Osteocyte (in vitro differentiated cells): ENCODE measurements at regions not wholly inside any gene's neighbourhood (a gene's known extent, or its start where the extent isn't known, plus 50 kb on each side); places are given as distances from the start of the nearest gene placed in this dataset.
"Not testable (repeated sequence)": the region's sequence is repeated elsewhere in the genome, so short reads cannot be mapped to it uniquely, and the experiment has no call there.

Source experiments
- DNase-seq: peaks from one replicate; pipeline ENCODE4 v3.0.0; 2021; ENCODE audit warnings: mixed read lengths; ENCODE audit not compliant: unreplicated experiment; ENCODE audit errors: extremely low spot score
- H3K27ac Mint-ChIP-seq: one replicate; pipeline ENCODE4 v1.8.0; 2021; ENCODE audit warnings: mild to moderate bottlenecking, mixed read lengths; ENCODE audit not compliant: unreplicated experiment
- H3K27me3 Mint-ChIP-seq: one replicate; pipeline ENCODE4 v1.8.0; 2021; ENCODE audit warnings: mixed read lengths; ENCODE audit not compliant: unreplicated experiment
- H3K36me3 Mint-ChIP-seq: one replicate; pipeline ENCODE4 v1.8.0; 2021; ENCODE audit warnings: mixed read lengths; ENCODE audit not compliant: unreplicated experiment
- H3K4me1 Mint-ChIP-seq: one replicate; pipeline ENCODE4 v1.8.0; 2021; ENCODE audit warnings: mixed read lengths; ENCODE audit not compliant: unreplicated experiment
- H3K4me3 Mint-ChIP-seq: one replicate; pipeline ENCODE4 v1.8.0; 2021; ENCODE audit warnings: mild to moderate bottlenecking, moderate library complexity, mixed read lengths; ENCODE audit not compliant: unreplicated experiment
- H3K9me3 Mint-ChIP-seq: one replicate; pipeline ENCODE4 v1.8.0; 2021; ENCODE audit warnings: mixed read lengths; ENCODE audit not compliant: unreplicated experiment
- TF ChIP-seq, protein P1 (sequence below): fragments of 200-600 bp; sonication (generic); IDR thresholded peaks from 2 replicates; pipeline ENCODE4 v1.5.0; 2021; ENCODE audit warnings: antibody characterized with exemption, mild to moderate bottlenecking, moderate library complexity

DNA sequence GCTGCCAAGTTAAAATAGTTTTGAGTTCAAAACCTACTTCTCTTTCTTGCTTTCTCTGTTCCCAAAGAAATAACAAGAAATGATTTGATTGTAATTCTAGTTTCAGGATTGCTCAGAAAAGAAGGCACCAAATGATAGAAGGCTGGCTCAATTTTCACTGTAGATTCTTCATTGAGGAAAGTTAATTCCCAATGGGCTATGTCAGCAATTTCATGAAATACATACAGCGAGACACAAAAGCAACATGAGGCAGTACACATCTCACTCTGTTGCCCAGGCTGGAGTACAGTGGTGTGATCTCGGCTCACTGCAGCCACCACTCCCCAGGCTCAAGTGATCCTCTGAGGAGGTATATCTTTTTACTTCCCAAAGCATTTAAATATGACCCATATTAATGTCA lies 1659.9 kb upstream of the C9orf72 start:
- H3K9me3 Mint-ChIP-seq = no peaks in the 10 kb centered on the region
- TF ChIP-seq, protein P1, sequence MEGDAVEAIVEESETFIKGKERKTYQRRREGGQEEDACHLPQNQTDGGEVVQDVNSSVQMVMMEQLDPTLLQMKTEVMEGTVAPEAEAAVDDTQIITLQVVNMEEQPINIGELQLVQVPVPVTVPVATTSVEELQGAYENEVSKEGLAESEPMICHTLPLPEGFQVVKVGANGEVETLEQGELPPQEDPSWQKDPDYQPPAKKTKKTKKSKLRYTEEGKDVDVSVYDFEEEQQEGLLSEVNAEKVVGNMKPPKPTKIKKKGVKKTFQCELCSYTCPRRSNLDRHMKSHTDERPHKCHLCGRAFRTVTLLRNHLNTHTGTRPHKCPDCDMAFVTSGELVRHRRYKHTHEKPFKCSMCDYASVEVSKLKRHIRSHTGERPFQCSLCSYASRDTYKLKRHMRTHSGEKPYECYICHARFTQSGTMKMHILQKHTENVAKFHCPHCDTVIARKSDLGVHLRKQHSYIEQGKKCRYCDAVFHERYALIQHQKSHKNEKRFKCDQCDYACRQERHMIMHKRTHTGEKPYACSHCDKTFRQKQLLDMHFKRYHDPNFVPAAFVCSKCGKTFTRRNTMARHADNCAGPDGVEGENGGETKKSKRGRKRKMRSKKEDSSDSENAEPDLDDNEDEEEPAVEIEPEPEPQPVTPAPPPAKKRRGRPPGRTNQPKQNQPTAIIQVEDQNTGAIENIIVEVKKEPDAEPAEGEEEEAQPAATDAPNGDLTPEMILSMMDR = no peak
- H3K4me3 Mint-ChIP-seq = no peak overlapping the region
- no peak for DNase-seq
- no peaks in the 10 kb centered on the region for H3K4me1 Mint-ChIP-seq
- H3K27ac Mint-ChIP-seq = no peak overlapping the region
- H3K27me3 Mint-ChIP-seq = no peaks in the 10 kb centered on the region
- H3K36me3 Mint-ChIP-seq = no peaks in the 10 kb centered on the region

DNA sequence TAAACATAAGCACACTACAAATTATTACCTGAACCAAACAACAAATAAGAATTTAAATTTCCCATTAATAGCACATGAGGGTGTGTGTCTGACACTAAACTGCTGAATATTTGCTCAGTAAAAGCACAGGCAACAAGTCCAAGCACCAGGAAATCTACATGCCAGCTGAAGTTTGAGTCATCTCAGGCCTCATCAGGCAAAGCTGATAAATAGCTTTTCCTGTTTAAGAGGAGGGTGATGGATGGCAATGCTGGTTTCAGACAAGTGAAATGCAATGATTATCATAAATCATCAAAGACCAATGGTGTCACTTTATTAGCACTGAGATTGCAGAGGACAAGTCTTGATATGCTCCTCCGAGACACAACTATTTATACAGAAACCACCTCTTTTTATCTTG lies 1668.0 kb upstream of the C9orf72 start:
- no peaks in the 10 kb centered on the region for H3K36me3 Mint-ChIP-seq
- TF ChIP-seq, protein P1 = no peak
- H3K4me3 Mint-ChIP-seq = no peak overlapping the region
- H3K4me1 Mint-ChIP-seq = no peaks in the 10 kb centered on the region
- no peaks in the 10 kb centered on the region for H3K27me3 Mint-ChIP-seq
- no peak for DNase-seq
- H3K9me3 Mint-ChIP-seq = no peaks in the 10 kb centered on the region
- H3K27ac Mint-ChIP-seq = no peak overlapping the region

DNA sequence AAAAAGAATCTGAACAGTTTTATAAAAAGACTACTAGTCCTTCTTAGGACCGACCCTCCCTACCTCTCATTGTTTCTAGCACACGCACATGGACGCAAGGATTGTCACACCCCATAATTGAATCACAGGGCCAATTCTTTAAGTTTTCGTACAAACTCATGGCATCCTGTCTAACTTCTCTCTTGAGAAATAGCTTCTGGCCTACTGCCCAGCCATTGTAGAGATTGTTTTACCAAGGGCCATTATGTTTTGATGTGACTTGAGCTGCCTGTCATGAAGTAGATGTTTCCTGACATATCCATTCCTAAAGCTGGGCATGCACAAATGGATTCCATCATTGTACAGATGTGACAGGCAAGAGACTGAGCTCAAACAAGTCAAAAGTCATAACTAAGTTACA lies 1672.1 kb upstream of the C9orf72 start:
- H3K4me1 Mint-ChIP-seq = no peaks in the 10 kb centered on the region
- H3K9me3 Mint-ChIP-seq = no peaks in the 10 kb centered on the region
- no peaks in the 10 kb centered on the region for H3K27me3 Mint-ChIP-seq
- DNase-seq = no peak
- H3K27ac Mint-ChIP-seq = no peak overlapping the region
- TF ChIP-seq, protein P1 = no peak
- H3K36me3 Mint-ChIP-seq = no peaks in the 10 kb centered on the region
- H3K4me3 Mint-ChIP-seq = no peak overlapping the region

DNA sequence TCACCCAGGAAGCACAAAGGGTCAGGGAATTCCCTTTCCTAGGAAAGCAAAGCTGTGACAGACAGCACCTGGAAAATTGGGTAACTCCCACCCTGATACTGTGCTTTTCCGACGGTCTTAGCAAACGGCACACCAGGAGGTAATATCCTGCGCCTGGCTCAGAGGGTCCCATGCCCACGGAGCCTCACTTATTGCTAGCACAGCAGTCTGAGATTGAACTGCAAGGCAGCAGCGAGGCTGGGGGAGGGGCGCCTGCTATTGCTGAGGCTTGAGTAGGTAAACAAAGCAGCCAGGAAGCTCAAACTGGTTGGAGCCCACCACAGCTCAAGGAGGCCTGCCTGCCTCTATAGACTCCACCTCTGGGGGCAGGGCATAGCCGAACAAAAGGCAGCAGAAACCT lies 1697.1 kb upstream of the C9orf72 start:
- H3K4me3 Mint-ChIP-seq, H3K36me3 Mint-ChIP-seq, H3K27me3 Mint-ChIP-seq, H3K27ac Mint-ChIP-seq, DNase-seq, H3K4me1 Mint-ChIP-seq: not testable (repeated sequence)
- peaks cover 13% of the 10 kb centered on the region for H3K9me3 Mint-ChIP-seq

DNA sequence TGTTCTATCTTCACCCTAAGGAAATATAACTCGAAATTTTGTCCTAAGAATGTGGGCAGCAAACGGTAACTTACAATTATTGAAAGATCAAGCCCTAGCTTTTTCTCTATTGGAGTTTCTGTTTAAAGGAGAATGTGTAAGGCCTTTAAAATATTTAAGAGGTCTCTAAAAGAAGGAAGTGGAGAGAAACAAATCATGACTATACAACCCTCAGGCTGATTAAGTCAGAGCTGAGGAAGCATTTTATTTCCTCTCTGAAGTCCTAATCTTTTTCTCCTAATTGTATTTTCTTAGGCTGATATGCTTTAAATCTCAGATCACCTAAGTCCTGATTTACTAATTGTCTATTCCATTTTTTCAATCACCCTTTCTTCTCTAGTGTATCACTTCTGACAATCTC lies 1708.8 kb upstream of the C9orf72 start:
- DNase-seq = no peak
- Mint-ChIP-seq H3K27ac (no peak overlapping the region), H3K27me3 (no peaks in the 10 kb centered on the region), H3K9me3 (peaks cover 4% of the 10 kb centered on the region), H3K36me3 (no peaks in the 10 kb centered on the region), H3K4me3 (no peak overlapping the region), H3K4me1 (no peaks in the 10 kb centered on the region)
- TF ChIP-seq, protein P1 = no peak

DNA sequence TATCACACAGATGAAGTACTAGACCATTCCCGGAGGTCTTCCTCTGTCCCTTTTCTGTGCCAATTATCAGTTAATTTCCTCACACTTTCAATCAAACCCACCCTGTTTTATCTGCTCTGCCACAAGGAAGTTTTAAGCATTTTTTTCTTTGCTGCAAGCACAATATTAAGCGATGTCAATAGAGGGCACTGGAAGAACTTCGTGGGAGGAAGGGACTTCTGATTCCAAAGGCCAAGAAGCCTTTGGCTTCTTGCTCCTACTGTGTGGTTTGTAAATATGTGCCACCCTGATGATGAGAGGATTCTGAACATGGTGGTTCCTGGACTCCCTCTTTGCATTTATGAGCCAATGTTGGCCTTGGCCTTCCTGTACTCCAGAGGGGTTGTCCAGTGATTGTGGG lies 1712.5 kb upstream of the C9orf72 start:
- no peaks in the 10 kb centered on the region for H3K27me3 Mint-ChIP-seq
- H3K9me3 Mint-ChIP-seq = no peaks in the 10 kb centered on the region
- H3K36me3 Mint-ChIP-seq = no peaks in the 10 kb centered on the region
- no peak overlapping the region for H3K27ac Mint-ChIP-seq
- no peak for DNase-seq
- H3K4me1 Mint-ChIP-seq = no peaks in the 10 kb centered on the region
- TF ChIP-seq, protein P1 = no peak
- H3K4me3 Mint-ChIP-seq = no peak overlapping the region
